HUES64 (cell line): ENCODE measurements at regions not wholly inside any gene's neighbourhood (a gene's known extent, or its start where the extent isn't known, plus 50 kb on each side); places are given as distances from the start of the nearest gene placed in this dataset.
"Not testable (repeated sequence)": the region's sequence is repeated elsewhere in the genome, so short reads cannot be mapped to it uniquely, and the experiment has no call there.

Source experiments
- H3K27ac ChIP-seq: 2 replicates; pipeline ENCODE4 v1.7.0; 2013; ENCODE audit warnings: low read depth, low read length, inconsistent platforms
- H3K27me3 ChIP-seq: 2 replicates; pipeline ENCODE4 v1.6.1; 2013; ENCODE audit warnings: mild to moderate bottlenecking, low read length; ENCODE audit not compliant: insufficient read depth
- H3K36me3 ChIP-seq: 2 replicates; pipeline ENCODE4 v1.6.1; 2013; ENCODE audit warnings: mild to moderate bottlenecking, low read length; ENCODE audit not compliant: insufficient read depth
- H3K4me1 ChIP-seq: 2 replicates; pipeline ENCODE4 v1.6.1; 2013; ENCODE audit warnings: mild to moderate bottlenecking, low read length, moderate library complexity; ENCODE audit not compliant: insufficient read depth
- H3K4me3 ChIP-seq: 2 replicates; pipeline ENCODE4 v1.5.1; 2013; ENCODE audit warnings: mild to moderate bottlenecking, low read length, moderate library complexity
- H3K9ac ChIP-seq: 2 replicates; pipeline ENCODE4 v1.6.1; 2013; ENCODE audit warnings: mild to moderate bottlenecking, low read depth, low read length
- H3K9me3 ChIP-seq: 2 replicates; pipeline ENCODE4 v1.6.1; 2013; ENCODE audit warnings: low read depth, low read length; ENCODE audit not compliant: insufficient read depth
- WGBS: fragments of 150-250, 120-280 bp; methylation state at CpG from one replicate; pipeline ENCODE4 v1.1.7; 2013; ENCODE audit warnings: missing lambda C conversion rate; 5-methylcytosine and 5-hydroxymethylcytosine counted together

DNA sequence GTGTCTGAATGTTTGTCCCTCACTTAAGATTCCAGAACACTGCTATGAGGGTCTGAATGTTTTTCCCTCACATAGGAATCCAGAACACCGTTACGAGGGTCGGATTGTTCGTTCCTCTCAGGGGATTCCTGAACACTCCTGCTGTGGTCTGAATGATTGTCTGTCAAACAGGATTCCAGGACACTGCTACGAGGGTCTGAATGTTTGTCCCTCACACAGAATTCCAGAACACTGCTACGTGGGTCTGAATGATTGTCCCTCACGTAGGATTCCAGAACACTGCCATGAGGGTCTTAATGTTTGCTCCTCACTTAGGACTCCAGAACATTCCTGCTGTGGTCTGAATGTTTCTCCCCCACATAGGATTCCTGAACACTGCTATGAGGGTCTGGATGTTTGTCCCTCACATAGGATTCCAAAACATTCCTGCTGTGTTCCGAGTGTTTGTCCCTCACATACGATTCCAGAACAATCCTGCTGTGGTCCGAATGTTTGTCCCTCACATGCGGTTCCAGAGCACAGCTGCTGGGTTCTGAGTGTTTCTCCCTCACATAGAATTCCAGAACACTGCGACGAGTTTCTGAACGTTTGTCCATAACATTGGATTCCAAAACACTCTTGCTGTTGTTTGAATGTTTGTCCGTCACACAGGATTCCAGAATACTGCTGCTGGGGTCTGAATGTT lies 199.5 kb downstream of the FOXD4L6 start:
- Histone ChIP-seq H3K9ac (no peak overlapping the region), H3K4me1 (no peaks in the 10 kb centered on the region), H3K4me3 (no peak overlapping the region), H3K36me3 (no peaks in the 10 kb centered on the region), H3K27ac (no peak overlapping the region), H3K27me3 (peaks cover 68% of the 10 kb centered on the region), H3K9me3 (peaks cover 80% of the 10 kb centered on the region)
- WGBS: 75% methylated on average over 15 of the region's 15 CpGs

DNA sequence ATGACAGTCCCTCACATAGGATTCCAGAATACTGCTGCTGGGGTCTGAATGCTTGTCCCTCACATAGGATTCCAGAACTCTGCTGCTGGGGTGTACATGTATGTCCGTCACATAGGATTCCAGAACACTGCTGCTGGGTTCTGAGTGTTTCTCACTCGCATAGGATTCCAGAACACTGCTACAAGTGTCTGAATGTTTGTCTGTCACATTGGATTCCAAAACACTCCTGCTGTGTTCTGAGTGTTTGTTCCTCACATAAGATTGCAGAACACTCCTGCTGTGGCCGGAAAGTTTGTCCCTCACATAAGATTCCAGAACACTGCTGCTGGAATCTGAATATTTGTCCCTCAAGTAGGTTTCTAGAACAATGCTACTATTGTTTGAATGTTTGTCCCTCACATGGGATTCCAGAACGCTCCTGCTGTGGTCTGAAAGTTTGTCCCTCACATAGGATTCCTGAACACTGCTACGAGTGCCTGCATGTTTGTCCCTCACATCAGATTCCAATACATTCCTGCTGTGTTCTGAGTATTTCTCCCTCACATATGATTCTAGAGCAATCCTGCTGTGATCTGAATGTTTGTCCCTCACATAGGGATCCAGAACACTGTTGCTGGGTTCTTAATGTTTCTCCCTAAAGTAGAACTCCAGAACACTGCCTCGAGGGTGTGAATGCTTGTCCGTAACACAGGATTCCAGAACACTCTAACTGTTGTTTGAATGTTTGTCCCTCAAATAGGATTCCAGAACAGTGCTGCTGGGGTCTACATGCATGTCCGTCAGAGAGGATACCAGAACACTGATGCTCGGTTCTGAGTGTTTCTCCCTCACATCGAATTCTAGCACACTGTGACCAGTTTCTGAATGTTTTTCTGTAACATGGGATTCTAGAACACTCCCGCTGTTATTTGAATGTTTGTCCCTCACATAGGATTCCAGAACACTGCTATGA lies 200.4 kb downstream of the FOXD4L6 start:
- no peak overlapping the region for H3K4me3 ChIP-seq
- H3K9ac ChIP-seq: no peak overlapping the region
- 78% methylated on average over 11 of the region's 11 CpGs for WGBS
- no peaks in the 10 kb centered on the region for H3K36me3 ChIP-seq
- peaks cover 86% of the 10 kb centered on the region for H3K9me3 ChIP-seq
- peaks cover 74% of the 10 kb centered on the region for H3K27me3 ChIP-seq
- no peaks in the 10 kb centered on the region for H3K4me1 ChIP-seq
- H3K27ac ChIP-seq: no peak overlapping the region

DNA sequence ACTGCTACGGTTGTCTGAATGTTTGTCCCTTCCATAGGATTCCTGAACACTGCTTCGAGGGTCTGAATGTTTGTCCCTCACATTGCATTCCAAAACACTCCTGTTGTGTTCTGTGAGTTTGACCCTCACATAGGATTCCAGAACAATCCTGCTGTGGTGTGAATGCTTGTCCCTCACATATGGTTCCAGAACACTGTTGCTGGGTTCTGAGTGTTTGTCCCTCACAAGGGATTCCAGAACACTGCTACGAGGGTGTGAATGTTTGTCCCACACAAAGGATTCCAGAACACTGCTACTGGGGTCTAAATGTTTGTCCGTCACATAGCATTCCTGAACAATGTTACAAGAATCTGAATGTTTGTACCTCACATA lies 201.2 kb downstream of the FOXD4L6 start:
- Histone ChIP-seq H3K4me3 (no peak overlapping the region), H3K9me3 (peaks cover 91% of the 10 kb centered on the region), H3K27me3 (peaks cover 78% of the 10 kb centered on the region), H3K27ac (no peak overlapping the region), H3K4me1 (no peaks in the 10 kb centered on the region), H3K36me3 (no peaks in the 10 kb centered on the region), H3K9ac (no peak overlapping the region)
- WGBS: 81% methylated on average over 4 of the region's 4 CpGs

DNA sequence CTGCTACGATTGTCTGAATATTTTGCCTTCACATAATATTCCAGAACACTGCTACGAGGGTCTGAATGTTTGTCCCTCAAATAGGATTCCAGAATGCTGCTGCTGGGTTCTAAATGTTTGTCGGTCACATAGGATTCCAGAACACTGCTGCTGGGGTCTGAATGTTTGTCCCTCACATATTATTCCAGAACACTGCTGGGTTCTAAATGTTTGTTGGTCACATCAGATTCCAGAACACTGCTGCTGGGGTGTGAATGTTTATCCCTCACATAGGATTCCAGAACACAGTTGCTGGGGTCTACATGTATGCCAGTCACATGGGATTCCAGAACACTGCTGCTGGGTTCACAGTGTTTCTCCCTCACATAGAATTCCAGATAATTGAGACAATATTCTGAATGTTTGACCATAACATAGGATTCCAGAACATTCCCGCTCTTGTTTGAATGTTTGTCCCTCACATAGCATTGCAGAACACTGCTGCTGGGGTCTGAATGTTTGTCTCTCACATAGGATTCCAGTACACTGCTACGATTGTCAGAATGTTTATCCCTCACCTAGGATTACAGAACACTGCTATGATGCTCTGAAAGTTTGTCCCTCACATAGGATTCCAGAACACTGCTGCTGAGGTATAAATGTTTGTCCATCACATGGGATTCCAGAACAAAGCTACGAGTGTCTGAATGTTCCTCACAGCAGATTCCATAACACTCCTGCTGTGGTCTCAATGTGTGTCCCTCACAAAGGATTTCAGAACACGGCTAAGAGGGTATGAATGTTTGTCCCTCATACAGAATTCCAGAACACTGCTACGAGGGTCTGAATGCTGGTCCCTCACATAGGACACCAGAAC lies 201.8 kb downstream of the FOXD4L6 start:
- Histone ChIP-seq H3K9me3 (peaks cover 96% of the 10 kb centered on the region), H3K4me1 (no peaks in the 10 kb centered on the region), H3K27ac (no peak overlapping the region), H3K4me3 (no peak overlapping the region), H3K27me3 (peaks cover 78% of the 10 kb centered on the region), H3K9ac (no peak overlapping the region), H3K36me3 (no peaks in the 10 kb centered on the region)
- 72% methylated on average over 8 of the region's 8 CpGs for WGBS

DNA sequence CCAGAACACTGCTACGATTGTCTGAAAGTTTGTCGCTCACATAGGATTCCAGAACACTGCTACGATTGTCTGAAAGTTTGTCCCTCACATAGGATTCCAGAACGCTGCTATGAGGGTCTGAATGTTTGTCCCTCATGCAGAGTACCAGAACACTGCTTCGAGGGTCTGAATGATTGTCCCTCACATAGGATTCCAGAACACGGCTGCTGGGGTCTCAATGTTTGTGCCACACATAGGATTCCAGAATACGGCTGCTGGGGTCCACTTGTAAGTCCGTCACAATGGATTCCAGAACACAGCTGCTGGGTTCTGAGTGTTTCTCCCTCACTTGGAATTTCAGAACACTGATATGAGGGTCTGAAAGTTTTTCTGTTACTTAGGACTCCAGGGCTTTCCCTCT lies 203.3 kb downstream of the FOXD4L6 start:
- peaks cover 66% of the 10 kb centered on the region for H3K27me3 ChIP-seq
- H3K4me3 ChIP-seq: no peak overlapping the region
- no peaks in the 10 kb centered on the region for H3K4me1 ChIP-seq
- no peak overlapping the region for H3K9ac ChIP-seq
- no peak overlapping the region for H3K27ac ChIP-seq
- H3K36me3 ChIP-seq: no peaks in the 10 kb centered on the region
- peaks cover 84% of the 10 kb centered on the region for H3K9me3 ChIP-seq
- WGBS: 79% methylated on average over 8 of the region's 8 CpGs

DNA sequence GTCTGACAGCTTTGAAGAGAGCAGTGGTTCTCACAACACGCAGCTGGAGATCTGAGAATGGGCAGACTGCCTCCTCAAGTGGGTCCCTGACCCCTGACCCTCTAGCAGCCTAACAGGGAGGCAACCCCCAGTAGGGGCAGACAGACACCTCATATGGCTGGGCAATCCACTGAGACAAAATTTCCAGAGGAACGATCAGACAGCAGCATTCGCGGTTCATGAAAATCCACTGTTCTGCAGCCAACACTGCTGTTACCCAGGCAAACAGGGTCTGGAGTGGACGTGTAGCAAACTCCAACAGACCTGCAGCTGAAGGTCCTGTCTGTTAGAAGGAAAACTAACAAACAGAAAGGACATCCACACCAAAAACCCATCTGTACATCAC lies 212.1 kb downstream of the FOXD4L6 start:
- not testable (repeated sequence) for H3K27ac ChIP-seq, H3K4me1 ChIP-seq, H3K4me3 ChIP-seq, H3K9ac ChIP-seq, H3K36me3 ChIP-seq
- H3K9me3 ChIP-seq: peaks cover 63% of the 10 kb centered on the region
- 71% methylated on average over 5 of the region's 5 CpGs for WGBS
- H3K27me3 ChIP-seq: peaks cover 24% of the 10 kb centered on the region

DNA sequence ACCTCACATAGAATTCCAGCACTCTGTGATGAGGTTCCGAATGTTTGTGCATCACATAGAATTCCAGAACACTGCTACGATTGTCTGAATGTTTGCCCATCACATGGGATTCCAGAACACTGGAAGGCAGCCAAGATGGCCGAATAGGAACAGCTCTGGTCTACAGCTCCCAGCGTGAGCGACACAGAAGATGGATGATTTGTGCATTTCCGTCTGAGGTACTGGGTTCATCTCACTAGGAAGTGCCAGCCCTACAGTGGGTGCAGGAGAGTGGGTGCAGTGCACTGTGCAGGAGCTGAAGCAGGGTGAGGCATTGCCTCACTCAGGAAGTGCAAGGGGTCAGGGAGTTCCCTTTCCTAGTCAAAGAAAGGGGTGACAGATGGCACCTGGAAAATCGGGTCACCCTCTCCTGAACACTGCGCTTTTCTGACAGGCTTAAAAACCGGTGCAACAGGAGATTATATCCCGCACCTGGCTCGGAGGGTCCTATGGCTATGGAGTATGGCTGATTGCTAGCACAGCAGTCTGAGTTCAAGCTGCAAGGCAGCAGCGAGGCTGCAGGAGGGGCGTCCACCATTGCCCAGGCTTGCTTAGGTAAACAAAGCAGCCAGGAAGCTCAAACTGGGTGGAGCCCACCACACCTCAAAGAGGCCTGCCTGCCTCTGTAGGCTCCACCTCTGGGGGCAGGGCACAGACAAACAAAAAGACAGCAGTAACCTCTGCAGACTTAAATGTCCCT lies 212.7 kb downstream of the FOXD4L6 start:
- not testable (repeated sequence) for H3K9ac ChIP-seq, H3K4me3 ChIP-seq, H3K27ac ChIP-seq, H3K36me3 ChIP-seq, H3K4me1 ChIP-seq
- WGBS: 84% methylated on average over 13 of the region's 13 CpGs
- Histone ChIP-seq H3K27me3 (peaks cover 24% of the 10 kb centered on the region), H3K9me3 (peaks cover 67% of the 10 kb centered on the region)

DNA sequence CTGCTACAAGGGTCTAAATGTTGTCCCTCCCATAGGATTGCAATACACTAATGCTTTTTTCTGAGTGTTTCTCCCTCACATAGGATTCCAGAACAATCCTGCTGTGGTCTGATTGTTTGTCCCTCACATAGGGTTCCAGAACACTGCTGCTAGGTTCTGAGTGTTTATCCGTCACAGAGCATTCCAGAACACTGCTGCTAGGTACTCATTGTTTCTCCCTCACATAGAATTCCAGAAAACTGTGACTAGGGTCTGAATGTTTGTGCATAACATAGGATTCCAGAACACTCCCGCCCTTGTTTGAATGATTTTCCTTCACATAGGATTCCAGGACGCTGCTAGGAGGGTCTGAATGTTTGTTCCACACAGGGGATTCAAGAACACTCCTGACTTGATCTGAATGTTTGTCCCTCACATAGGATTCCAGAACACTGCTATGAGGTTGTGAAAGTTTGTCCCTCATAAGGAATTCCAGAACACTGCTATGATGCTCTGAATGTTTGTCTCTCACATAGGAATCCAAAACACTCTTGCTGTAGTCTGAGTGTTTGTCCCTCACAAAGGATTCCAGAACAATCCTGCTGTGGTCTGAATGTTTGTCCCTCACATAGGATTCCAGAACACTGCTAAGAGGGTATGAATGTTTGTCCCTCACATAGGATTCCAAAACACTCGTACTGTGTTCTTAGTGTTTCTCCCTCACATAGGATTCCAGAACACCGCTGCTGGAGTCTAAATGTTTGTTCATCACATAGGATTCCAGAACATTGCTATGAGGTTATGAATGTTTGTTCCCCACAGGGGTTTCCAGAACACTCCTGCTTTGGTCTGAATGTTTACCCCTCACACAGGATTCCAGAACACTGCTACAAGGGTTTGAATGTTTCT lies 213.5 kb downstream of the FOXD4L6 start:
- H3K9me3 ChIP-seq: peaks cover 72% of the 10 kb centered on the region
- no peaks in the 10 kb centered on the region for H3K4me1 ChIP-seq
- H3K27me3 ChIP-seq: peaks cover 31% of the 10 kb centered on the region
- H3K4me3 ChIP-seq: no peak overlapping the region
- no peaks in the 10 kb centered on the region for H3K36me3 ChIP-seq
- no peak overlapping the region for H3K9ac ChIP-seq
- WGBS: 59% methylated on average over 5 of the region's 5 CpGs
- no peak overlapping the region for H3K27ac ChIP-seq

DNA sequence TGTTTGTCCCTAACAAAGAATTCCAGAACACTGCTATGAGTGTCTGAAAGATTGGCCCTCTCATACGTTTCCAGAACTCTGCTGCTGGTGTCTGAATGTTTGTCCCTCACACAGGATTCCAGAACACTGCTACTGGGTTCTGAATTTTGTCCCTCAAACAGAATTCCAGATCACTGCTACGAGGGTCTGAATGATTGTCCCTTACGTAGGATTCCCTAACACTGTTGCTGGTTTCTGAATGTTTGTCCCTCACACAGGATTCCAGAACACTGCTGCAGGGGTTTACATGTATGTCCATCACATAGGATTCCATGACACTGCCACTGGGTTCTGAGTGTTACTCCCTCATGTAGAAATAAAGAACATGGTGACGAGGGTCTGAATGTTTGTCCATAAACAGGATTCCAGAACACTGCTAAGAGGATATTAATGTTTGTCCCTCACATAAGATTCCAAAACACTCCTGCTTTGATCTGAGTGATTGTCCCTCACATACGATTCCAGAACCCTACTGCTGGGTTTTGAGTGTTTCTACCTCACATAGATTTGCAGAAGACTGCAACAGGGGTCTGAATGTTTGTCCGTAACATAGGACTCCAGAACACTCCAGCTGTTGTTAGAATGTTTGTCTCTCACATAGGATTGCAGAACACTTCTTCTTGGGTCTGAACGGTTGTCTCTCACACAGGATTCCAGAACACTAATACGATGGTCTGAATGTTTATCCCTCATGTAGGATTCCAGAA lies 214.4 kb downstream of the FOXD4L6 start:
- Histone ChIP-seq H3K4me1 (no peaks in the 10 kb centered on the region), H3K9ac (no peak overlapping the region), H3K27me3 (peaks cover 34% of the 10 kb centered on the region), H3K36me3 (no peaks in the 10 kb centered on the region), H3K27ac (no peak overlapping the region), H3K4me3 (no peak overlapping the region), H3K9me3 (peaks cover 78% of the 10 kb centered on the region)
- 70% methylated on average over 8 of the region's 8 CpGs for WGBS
